Right lobe of liver (tissue), 4 donors: ENCODE measurements at regions not wholly inside any gene's neighbourhood (a gene's known extent, or its start where the extent isn't known, plus 50 kb on each side); places are given as distances from the start of the nearest gene placed in this dataset.

Experiments
- CTCF ChIP-seq, 4 donors: fragments of 200-600 bp in 3 of 4; fragments of 450-650 bp in 1 of 4; IDR thresholded peaks; one replicate each; pipeline versions ENCODE4 v1.5.1 to v1.8.0; 2016 to 2022; ENCODE audit warnings: antibody characterized with exemption in 4 of 4, mild to moderate bottlenecking in 2 of 4
- POLR2A ChIP-seq: fragments of 450-650 bp; IDR thresholded peaks from one replicate; pipeline ENCODE4 v1.6.1; 2017; ENCODE audit warnings: antibody characterized with exemption, mild to moderate bottlenecking
- donor health status: DM: no; HTN: no; CAD: no.
- donor health status: DM: no; HTN: no; CAD: no.
- donor health status: DM: no; HTN: yes; CAD: no.

- TF ChIP-seq CTCF (IDR thresholded peaks at IDR 0.05) = no peak
- no peak for TF ChIP-seq POLR2A
Observed at GRCh38 chr15:24877174-24877573, 77.6 kb upstream of the SNRPN start.
